ENCODE measurements at regions not wholly inside any gene's neighbourhood (a gene's known extent, or its start where the extent isn't known, plus 50 kb on each side); places are given as distances from the start of the nearest gene placed in this dataset.
"Not testable (repeated sequence)": the region's sequence is repeated elsewhere in the genome, so short reads cannot be mapped to it uniquely, and the experiment has no call there.

- no peak for TF ChIP-seq RELB (IDR thresholded peaks at IDR 0.05; ENCODE audit: low read depth)
These were observed 65.4 kb upstream of the DLG1 start (continued) for GRCh38 chr3:197363553-197364409.

- Histone ChIP-seq H3K9ac (ENCODE audit: control insufficient read depth, insufficient read depth, low read length) (no peak overlapping the region), H3K27ac (ENCODE audit: control insufficient read depth, insufficient read depth) (no peak overlapping the region), H3K4me1 (ENCODE audit: control insufficient read depth, insufficient read depth, low read length) (no peaks in the 10 kb centered on the region), H3K9me3 (replicated peaks; ENCODE audit: control insufficient read depth, insufficient read depth, low read length) (peaks cover 2% of the 10 kb centered on the region; the same call in 2 of the 3 replicates), H3K4me3 (no peak overlapping the region), H3K79me2 (ENCODE audit: control insufficient read depth, insufficient read depth, low read length) (no peaks in the 10 kb centered on the region), H3K36me3 (ENCODE audit: control insufficient read depth in 2 of 2, insufficient read depth in 2 of 2, low read length in 1 of 2) (no peaks in the 10 kb centered on the region), H3K27me3 (replicated peaks in 1 of 2; ENCODE audit: control insufficient read depth in 2 of 2, insufficient read depth in 2 of 2, low read length in 1 of 2) (no peaks in the 10 kb centered on the region), H4K20me1 (ENCODE audit: control insufficient read depth, insufficient read depth) (no peaks in the 10 kb centered on the region), H2AFZ (ENCODE audit: control insufficient read depth, low read depth, low read length) (no peak overlapping the region), H3K4me2 (ENCODE audit: control insufficient read depth, insufficient read depth) (no peak overlapping the region)
- ChIA-PET POLR2A (interaction anchor here (0.7 kb wide), 1 partner anchor 172 kb away, joined by 3 read pairs; no protein-coding TSS in a partner anchor), RAD21 (ENCODE audit: unreplicated experiment) (no interaction called here), CTCF (no interaction called here), SMC1A (ENCODE audit: uncharacterized antibody, unreplicated experiment) (no interaction called here)
- ATAC-seq = no peak
- no peak for DNase-seq (ENCODE audit: low read depth, low spot score)
- FAIRE-seq = no peak
- 75% methylated on average over 2 of the region's 2 CpGs for WGBS (ENCODE audit: insufficient coverage, insufficient replicate concordance, low lambda C conversion rate, missing lambda C conversion rate)
- intact Hi-C loops (cut with micrococcal nuclease; ENCODE audit: unreplicated experiment) = no loop called here
- no TSS peak for BruUV-seq (replicated peaks)
- in situ Hi-C loops (cut with MboI) = no loop called here
- no peak for TF ChIP-seq BRCA1 (IDR thresholded peaks at IDR 0.05; ENCODE audit: low read depth, low read length)
These were observed 63.7 kb upstream of the DLG1 start for GRCh38 chr3:197362081-197362480.

GRCh38 chr3:197360095-197360494 lies 61.7 kb upstream of the DLG1 start:
- H3K27ac ChIP-seq (ENCODE audit: control insufficient read depth, insufficient read depth); H3K9ac ChIP-seq (ENCODE audit: control insufficient read depth, insufficient read depth, low read length); H3K4me1 ChIP-seq (ENCODE audit: control insufficient read depth, insufficient read depth, low read length); intact Hi-C loops (cut with micrococcal nuclease; ENCODE audit: unreplicated experiment); DNase-seq (ENCODE audit: low read depth, low spot score); in situ Hi-C loops (cut with MboI); H3K27me3 ChIP-seq (replicated peaks in 1 of 2; ENCODE audit: control insufficient read depth in 2 of 2, insufficient read depth in 2 of 2, low read length in 1 of 2); RAD21 ChIA-PET (ENCODE audit: unreplicated experiment); FAIRE-seq; ATAC-seq; H3K36me3 ChIP-seq (ENCODE audit: control insufficient read depth in 2 of 2, insufficient read depth in 2 of 2, low read length in 1 of 2); H4K20me1 ChIP-seq (ENCODE audit: control insufficient read depth, insufficient read depth); H3K4me3 ChIP-seq; H3K4me2 ChIP-seq (ENCODE audit: control insufficient read depth, insufficient read depth); BruUV-seq (replicated peaks); H3K79me2 ChIP-seq (ENCODE audit: control insufficient read depth, insufficient read depth, low read length); H3K9me3 ChIP-seq (replicated peaks; ENCODE audit: control insufficient read depth, insufficient read depth, low read length); SMC1A ChIA-PET (ENCODE audit: uncharacterized antibody, unreplicated experiment); CTCF ChIA-PET; H2AFZ ChIP-seq (ENCODE audit: control insufficient read depth, low read depth, low read length); POLR2A ChIA-PET: not testable (repeated sequence)
- WGBS (ENCODE audit: insufficient coverage, insufficient replicate concordance, low lambda C conversion rate, missing lambda C conversion rate) = 64% methylated on average over 3 of the region's 3 CpGs

GRCh38 chr3:197359476-197359875 lies 61.1 kb upstream of the DLG1 start:
- H3K27ac ChIP-seq (ENCODE audit: control insufficient read depth, insufficient read depth); in situ Hi-C loops (cut with MboI); H3K36me3 ChIP-seq (ENCODE audit: control insufficient read depth in 2 of 2, insufficient read depth in 2 of 2, low read length in 1 of 2); FAIRE-seq; H3K9ac ChIP-seq (ENCODE audit: control insufficient read depth, insufficient read depth, low read length); H4K20me1 ChIP-seq (ENCODE audit: control insufficient read depth, insufficient read depth); H3K9me3 ChIP-seq (replicated peaks; ENCODE audit: control insufficient read depth, insufficient read depth, low read length); POLR2A ChIA-PET; H2AFZ ChIP-seq (ENCODE audit: control insufficient read depth, low read depth, low read length); RAD21 ChIA-PET (ENCODE audit: unreplicated experiment); SMC1A ChIA-PET (ENCODE audit: uncharacterized antibody, unreplicated experiment); H3K27me3 ChIP-seq (replicated peaks in 1 of 2; ENCODE audit: control insufficient read depth in 2 of 2, insufficient read depth in 2 of 2, low read length in 1 of 2); BruUV-seq (replicated peaks); H3K4me3 ChIP-seq; H3K4me2 ChIP-seq (ENCODE audit: control insufficient read depth, insufficient read depth); CTCF ChIA-PET; DNase-seq (ENCODE audit: low read depth, low spot score); ATAC-seq; intact Hi-C loops (cut with micrococcal nuclease; ENCODE audit: unreplicated experiment); H3K79me2 ChIP-seq (ENCODE audit: control insufficient read depth, insufficient read depth, low read length): not testable (repeated sequence)
- peaks cover 10% of the 10 kb centered on the region for H3K4me1 ChIP-seq (ENCODE audit: control insufficient read depth, insufficient read depth, low read length)
- 61% methylated on average over 3 of the region's 3 CpGs for WGBS (ENCODE audit: insufficient coverage, insufficient replicate concordance, low lambda C conversion rate, missing lambda C conversion rate)

Measured in GM12878 (cell line).